ENCODE measurements at regions not wholly inside any gene's neighbourhood (a gene's known extent, or its start where the extent isn't known, plus 50 kb on each side); places are given as distances from the start of the nearest gene placed in this dataset.

DNA sequence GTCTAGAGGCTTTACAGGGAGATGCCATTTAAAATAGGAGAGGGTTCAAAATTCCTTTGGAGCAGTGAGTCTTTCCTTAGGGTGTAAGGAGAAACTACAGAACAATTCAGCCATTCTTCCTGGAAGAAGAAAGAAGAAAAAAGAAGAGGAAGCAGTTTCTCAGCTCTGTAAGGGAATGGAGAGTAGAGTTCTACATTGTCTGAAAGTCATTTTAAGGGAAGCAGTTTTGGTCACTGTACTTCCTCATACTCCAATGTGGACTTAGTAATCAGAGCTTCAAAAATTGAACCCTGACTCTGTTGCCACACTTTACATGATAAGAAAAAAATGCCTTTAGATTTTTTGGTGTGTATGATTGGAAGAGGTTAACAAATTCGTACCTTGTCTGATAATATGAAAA, 122.4 kb downstream of the LRRC70 start:
- TF ChIP-seq, protein P1, sequence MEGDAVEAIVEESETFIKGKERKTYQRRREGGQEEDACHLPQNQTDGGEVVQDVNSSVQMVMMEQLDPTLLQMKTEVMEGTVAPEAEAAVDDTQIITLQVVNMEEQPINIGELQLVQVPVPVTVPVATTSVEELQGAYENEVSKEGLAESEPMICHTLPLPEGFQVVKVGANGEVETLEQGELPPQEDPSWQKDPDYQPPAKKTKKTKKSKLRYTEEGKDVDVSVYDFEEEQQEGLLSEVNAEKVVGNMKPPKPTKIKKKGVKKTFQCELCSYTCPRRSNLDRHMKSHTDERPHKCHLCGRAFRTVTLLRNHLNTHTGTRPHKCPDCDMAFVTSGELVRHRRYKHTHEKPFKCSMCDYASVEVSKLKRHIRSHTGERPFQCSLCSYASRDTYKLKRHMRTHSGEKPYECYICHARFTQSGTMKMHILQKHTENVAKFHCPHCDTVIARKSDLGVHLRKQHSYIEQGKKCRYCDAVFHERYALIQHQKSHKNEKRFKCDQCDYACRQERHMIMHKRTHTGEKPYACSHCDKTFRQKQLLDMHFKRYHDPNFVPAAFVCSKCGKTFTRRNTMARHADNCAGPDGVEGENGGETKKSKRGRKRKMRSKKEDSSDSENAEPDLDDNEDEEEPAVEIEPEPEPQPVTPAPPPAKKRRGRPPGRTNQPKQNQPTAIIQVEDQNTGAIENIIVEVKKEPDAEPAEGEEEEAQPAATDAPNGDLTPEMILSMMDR (IDR thresholded peaks at IDR 0.05 in 4 of 5, conservative IDR thresholded peaks at IDR 0.05 in 1 of 5), result no peak
- no peak for TF ChIP-seq POLR2A (IDR thresholded peaks at IDR 0.05)
